HAP-1 (cell line): ENCODE measurements at regions not wholly inside any gene's neighbourhood (a gene's known extent, or its start where the extent isn't known, plus 50 kb on each side); places are given as distances from the start of the nearest gene placed in this dataset.

ENCODE experiments used
- DNase-seq, 2 experiments: peaks; one replicate each; pipeline ENCODE4 v3.0.0-alpha.2; 2016 to 2020; ENCODE audit warnings: low spot score in 2 of 2
- H3K27me3 ChIP-seq: fragments of 250-450 bp; sonication (Bioruptor Pico); 2 replicates; pipeline ENCODE4 v1.5.1; 2020; ENCODE audit warnings: low read depth, mild to moderate bottlenecking, moderate library complexity
- H3K36me3 ChIP-seq: fragments of 250-450 bp; sonication (Bioruptor Pico); replicated peaks from 2 replicates; pipeline ENCODE4 v1.5.1; 2020; ENCODE audit warnings: mild to moderate bottlenecking
- H3K4me1 ChIP-seq: fragments of 250-450 bp; sonication (Bioruptor Pico); 2 replicates; pipeline ENCODE4 v1.5.1; 2020; ENCODE audit warnings: mild to moderate bottlenecking
- H3K4me3 ChIP-seq: fragments of 250-450 bp; sonication (Bioruptor Pico); 2 replicates; pipeline ENCODE4 v1.5.1; 2020; ENCODE audit warnings: mild to moderate bottlenecking, moderate library complexity
- H3K9me3 ChIP-seq: fragments of 250-450 bp; sonication (Bioruptor Pico); 2 replicates; pipeline ENCODE4 v1.5.1; 2020; ENCODE audit warnings: mild to moderate bottlenecking, moderate library complexity
- in situ Hi-C: fragments of 300-500 bp; cut with MboI; formaldehyde crosslinking; loops from 3 replicates; pipeline ENCODE4 v1.14.3; 2020; ENCODE audit warnings: low sequenced_read_pairs, inconsistent platforms, mixed read lengths

- no peaks in the 10 kb centered on the region for H3K4me1 ChIP-seq
- no peak for DNase-seq
- in situ Hi-C loops = no loop called here
- H3K36me3 ChIP-seq = no peaks in the 10 kb centered on the region
- H3K9me3 ChIP-seq = no peaks in the 10 kb centered on the region
- no peaks in the 10 kb centered on the region for H3K27me3 ChIP-seq
- no peak overlapping the region for H3K4me3 ChIP-seq
Observed at GRCh38 chr1:191618181-191618580, 540.1 kb upstream of the RGS18 start.

GRCh38 chr1:191620883-191621282, 537.4 kb upstream of the RGS18 start:
- in situ Hi-C loops = no loop called here
- Histone ChIP-seq H3K9me3 (no peaks in the 10 kb centered on the region), H3K36me3 (no peaks in the 10 kb centered on the region), H3K4me1 (no peaks in the 10 kb centered on the region), H3K27me3 (no peaks in the 10 kb centered on the region), H3K4me3 (no peak overlapping the region)
- DNase-seq = no peak

- H3K36me3 ChIP-seq = no peaks in the 10 kb centered on the region
- DNase-seq = no peak
- in situ Hi-C loops = no loop called here
Observed at GRCh38 chr1:191624044-191624443, 534.2 kb upstream of the RGS18 start.

GRCh38 chr1:191629836-191630235, 528.4 kb upstream of the RGS18 start:
- no peak for DNase-seq
- H3K4me3 ChIP-seq = no peak overlapping the region
- H3K27me3 ChIP-seq = no peaks in the 10 kb centered on the region; the same call in 1 of the 2 replicates
- H3K36me3 ChIP-seq = no peaks in the 10 kb centered on the region
- no peaks in the 10 kb centered on the region for H3K9me3 ChIP-seq
- in situ Hi-C loops = no loop called here
- no peaks in the 10 kb centered on the region for H3K4me1 ChIP-seq

More at GRCh38 chr1:191624044-191624443, 534.2 kb upstream of the RGS18 start:
- no peak overlapping the region for H3K4me3 ChIP-seq
- no peaks in the 10 kb centered on the region for H3K9me3 ChIP-seq
- H3K27me3 ChIP-seq = no peaks in the 10 kb centered on the region
- no peaks in the 10 kb centered on the region for H3K4me1 ChIP-seq

GRCh38 chr1:191634801-191635508, 523.3 kb upstream of the RGS18 start:
- Histone ChIP-seq H3K4me3 (no peak overlapping the region), H3K27me3 (no peaks in the 10 kb centered on the region; the same call in 1 of the 2 replicates), H3K36me3 (no peaks in the 10 kb centered on the region), H3K9me3 (no peaks in the 10 kb centered on the region), H3K4me1 (no peaks in the 10 kb centered on the region)
- in situ Hi-C loops = no loop called here
- DNase-seq = no peak

- no peaks in the 10 kb centered on the region for H3K9me3 ChIP-seq
- H3K4me1 ChIP-seq = no peaks in the 10 kb centered on the region
- H3K36me3 ChIP-seq = no peaks in the 10 kb centered on the region
- H3K4me3 ChIP-seq = no peak overlapping the region
- DNase-seq = no peak
- in situ Hi-C loops = no loop called here
- H3K27me3 ChIP-seq = no peaks in the 10 kb centered on the region; the same call in 1 of the 2 replicates
Observed at GRCh38 chr1:191636345-191636744, 521.9 kb upstream of the RGS18 start.

GRCh38 chr1:191641420-191642260, 516.6 kb upstream of the RGS18 start:
- no peak for DNase-seq
- no peak overlapping the region for H3K4me3 ChIP-seq
- H3K36me3 ChIP-seq = no peaks in the 10 kb centered on the region
- H3K9me3 ChIP-seq = no peaks in the 10 kb centered on the region
- no peaks in the 10 kb centered on the region for H3K27me3 ChIP-seq
- in situ Hi-C loops = no loop called here
- no peaks in the 10 kb centered on the region for H3K4me1 ChIP-seq

- in situ Hi-C loops = no loop called here
- no peak overlapping the region for H3K4me3 ChIP-seq
- H3K36me3 ChIP-seq = no peaks in the 10 kb centered on the region
- DNase-seq = no peak
- H3K9me3 ChIP-seq = no peaks in the 10 kb centered on the region
- no peaks in the 10 kb centered on the region for H3K27me3 ChIP-seq
- H3K4me1 ChIP-seq = no peaks in the 10 kb centered on the region
Observed at GRCh38 chr1:191643060-191643459, 515.2 kb upstream of the RGS18 start.

GRCh38 chr1:191648939-191649338, 509.3 kb upstream of the RGS18 start:
- Histone ChIP-seq H3K4me3 (no peak overlapping the region), H3K9me3 (no peaks in the 10 kb centered on the region), H3K27me3 (no peaks in the 10 kb centered on the region), H3K36me3 (no peaks in the 10 kb centered on the region), H3K4me1 (no peaks in the 10 kb centered on the region)
- DNase-seq = no peak
- in situ Hi-C loops = no loop called here

- DNase-seq = no peak
- Histone ChIP-seq H3K4me3 (no peak overlapping the region), H3K4me1 (no peaks in the 10 kb centered on the region; the same call in 1 of the 2 replicates), H3K36me3 (no peaks in the 10 kb centered on the region), H3K9me3 (no peaks in the 10 kb centered on the region), H3K27me3 (no peaks in the 10 kb centered on the region)
- in situ Hi-C loops = no loop called here
Observed at GRCh38 chr1:191662051-191662450, 496.2 kb upstream of the RGS18 start.

GRCh38 chr1:191662746-191663145, 495.5 kb upstream of the RGS18 start:
- no peaks in the 10 kb centered on the region for H3K9me3 ChIP-seq
- in situ Hi-C loops = no loop called here
- DNase-seq = peak in 1 of 2 experiments; percentile 31
- H3K4me1 ChIP-seq = no peaks in the 10 kb centered on the region; the same call in 1 of the 2 replicates
- H3K4me3 ChIP-seq = no peak overlapping the region
- H3K27me3 ChIP-seq = no peaks in the 10 kb centered on the region
- H3K36me3 ChIP-seq = no peaks in the 10 kb centered on the region

- no peaks in the 10 kb centered on the region for H3K27me3 ChIP-seq
- H3K4me1 ChIP-seq = no peaks in the 10 kb centered on the region
- DNase-seq = no peak
- in situ Hi-C loops = no loop called here
- H3K9me3 ChIP-seq = no peaks in the 10 kb centered on the region
- H3K36me3 ChIP-seq = no peaks in the 10 kb centered on the region
- H3K4me3 ChIP-seq = no peak overlapping the region
Observed at GRCh38 chr1:191668525-191668924, 489.7 kb upstream of the RGS18 start.

GRCh38 chr1:191669629-191670028, 488.6 kb upstream of the RGS18 start:
- no peak overlapping the region for H3K4me3 ChIP-seq
- H3K9me3 ChIP-seq = no peaks in the 10 kb centered on the region
- in situ Hi-C loops = no loop called here
- H3K36me3 ChIP-seq = no peaks in the 10 kb centered on the region
- no peak for DNase-seq
- peaks cover 5% of the 10 kb centered on the region for H3K4me1 ChIP-seq
- no peaks in the 10 kb centered on the region for H3K27me3 ChIP-seq

- in situ Hi-C loops = no loop called here
- H3K36me3 ChIP-seq = no peaks in the 10 kb centered on the region
- no peak overlapping the region for H3K4me3 ChIP-seq
- H3K9me3 ChIP-seq = no peaks in the 10 kb centered on the region
- H3K27me3 ChIP-seq = no peaks in the 10 kb centered on the region
- peaks cover 8% of the 10 kb centered on the region for H3K4me1 ChIP-seq
- DNase-seq = no peak
Observed at GRCh38 chr1:191671236-191671635, 487.0 kb upstream of the RGS18 start.
